ENCODE measurements at regions not wholly inside any gene's neighbourhood (a gene's known extent, or its start where the extent isn't known, plus 50 kb on each side); places are given as distances from the start of the nearest gene placed in this dataset.

- DNase-seq, result no peak
- intact Hi-C loops (cut with DNase I; ENCODE audit: low total_unique reads), result no loop called here
- no peaks in the 10 kb centered on the region for H3K27me3 ChIP-seq
These were observed 216.6 kb upstream of the C14orf180 start for GRCh38 chr14:104362761-104363605.

GRCh38 chr14:104363891-104364760 lies 215.4 kb upstream of the C14orf180 start:
- TF ChIP-seq CTCF (IDR thresholded peaks at IDR 0.05 in 4 of 5, conservative IDR thresholded peaks at IDR 0.05 in 1 of 5), result no peak
- TF ChIP-seq POLR2A (IDR thresholded peaks at IDR 0.05), result no peak
- intact Hi-C loops (cut with DNase I; ENCODE audit: low total_unique reads) (no loop called here), in situ Hi-C loops (cut with MboI; ENCODE audit: low sequenced_read_pairs in 4 of 4) (no loop called here)

More at GRCh38 chr14:104362761-104363605, 216.6 kb upstream of the C14orf180 start:
- no peak overlapping the region for H3K27ac ChIP-seq
- H3K36me3 ChIP-seq, result no peaks in the 10 kb centered on the region
- no peak for ATAC-seq
- no peak overlapping the region for H3K4me3 ChIP-seq
- H3K4me1 ChIP-seq, result no peaks in the 10 kb centered on the region
- TF ChIP-seq POLR2A (IDR thresholded peaks at IDR 0.05), result no peak
- TF ChIP-seq CTCF (IDR thresholded peaks at IDR 0.05 in 4 of 5, conservative IDR thresholded peaks at IDR 0.05 in 1 of 5), result no peak
- no peaks in the 10 kb centered on the region for H3K9me3 ChIP-seq
- in situ Hi-C loops (cut with MboI; ENCODE audit: low sequenced_read_pairs in 4 of 4), result no loop called here

GRCh38 chr14:104364830-104365229 lies 214.7 kb upstream of the C14orf180 start:
- no peak for DNase-seq
- in situ Hi-C loops (cut with MboI; ENCODE audit: low sequenced_read_pairs in 4 of 4), result no loop called here
- no peak for TF ChIP-seq POLR2A (IDR thresholded peaks at IDR 0.05)
- Histone ChIP-seq H3K4me3 (no peak overlapping the region), H3K27me3 (peaks cover 0 to 6% (median 4%) of the 10 kb centered on the region in 3 donors), H3K36me3 (no peaks in the 10 kb centered on the region), H3K9me3 (no peaks in the 10 kb centered on the region), H3K4me1 (no peaks in the 10 kb centered on the region), H3K27ac (no peak overlapping the region)
- ATAC-seq, result no peak
- intact Hi-C loops (cut with DNase I; ENCODE audit: low total_unique reads), result no loop called here

More at GRCh38 chr14:104363891-104364760, 215.4 kb upstream of the C14orf180 start:
- H3K36me3 ChIP-seq, result no peaks in the 10 kb centered on the region
- H3K9me3 ChIP-seq, result no peaks in the 10 kb centered on the region
- ATAC-seq (no peak), DNase-seq (no peak)
- no peak overlapping the region for H3K27ac ChIP-seq
- no peak overlapping the region for H3K4me3 ChIP-seq
- peaks cover 0 to 6% (median 4%) of the 10 kb centered on the region in 3 donors for H3K27me3 ChIP-seq
- no peaks in the 10 kb centered on the region for H3K4me1 ChIP-seq

- H3K36me3 ChIP-seq, result no peaks in the 10 kb centered on the region
- H3K9me3 ChIP-seq, result no peaks in the 10 kb centered on the region
- in situ Hi-C loops (cut with MboI; ENCODE audit: low sequenced_read_pairs in 4 of 4), result no loop called here
- intact Hi-C loops (cut with DNase I; ENCODE audit: low total_unique reads), result no loop called here
- peaks cover 2 to 9% (median 6%) of the 10 kb centered on the region in 3 donors for H3K27me3 ChIP-seq
- ATAC-seq, result no peak
- H3K4me3 ChIP-seq, result no peak overlapping the region
- no peak for DNase-seq
- no peaks in the 10 kb centered on the region for H3K4me1 ChIP-seq
- no peak for TF ChIP-seq POLR2A (IDR thresholded peaks at IDR 0.05)
- TF ChIP-seq CTCF (IDR thresholded peaks at IDR 0.05 in 4 of 5, conservative IDR thresholded peaks at IDR 0.05 in 1 of 5), result no peak
- H3K27ac ChIP-seq, result no peak overlapping the region
These were observed 212.4 kb upstream of the C14orf180 start for GRCh38 chr14:104366931-104367865.
